ENCODE measurements at regions not wholly inside any gene's neighbourhood (a gene's known extent, or its start where the extent isn't known, plus 50 kb on each side); places are given as distances from the start of the nearest gene placed in this dataset.

- DNase-seq: no peak
- intact Hi-C loops (cut with DNase I): no loop called here
- ATAC-seq (ENCODE audit: poor library complexity): no peak
These were observed 175.6 kb downstream of the EN1 start for GRCh38 chr2:118671701-118672454.

- no peak for ATAC-seq (ENCODE audit: poor library complexity)
- no peak for DNase-seq
- intact Hi-C loops (cut with DNase I): no loop called here
These were observed 176.6 kb downstream of the EN1 start for GRCh38 chr2:118670838-118671237.

GRCh38 chr2:118670276-118670675 is 177.2 kb downstream of the EN1 start:
- intact Hi-C loops (cut with DNase I): no loop called here
- DNase-seq (no peak), ATAC-seq (ENCODE audit: poor library complexity) (no peak)

- intact Hi-C loops (cut with DNase I): no loop called here
- DNase-seq: no peak
- no peak for ATAC-seq (ENCODE audit: poor library complexity)
These were observed 177.8 kb downstream of the EN1 start for GRCh38 chr2:118669654-118670053.

GRCh38 chr2:118668431-118669424 is 178.7 kb downstream of the EN1 start:
- intact Hi-C loops (cut with DNase I): no loop called here
- DNase-seq (no peak), ATAC-seq (ENCODE audit: poor library complexity) (no peak)

GRCh38 chr2:118667964-118668363 is 179.5 kb downstream of the EN1 start:
- intact Hi-C loops (cut with DNase I): no loop called here
- ATAC-seq (ENCODE audit: poor library complexity): no peak
- no peak for DNase-seq

GRCh38 chr2:118667348-118667747 is 180.1 kb downstream of the EN1 start:
- intact Hi-C loops (cut with DNase I): no loop called here
- DNase-seq: no peak
- no peak for ATAC-seq (ENCODE audit: poor library complexity)

GRCh38 chr2:118665784-118666529 is 181.5 kb downstream of the EN1 start:
- DNase-seq (no peak), ATAC-seq (ENCODE audit: poor library complexity) (no peak)
- intact Hi-C loops (cut with DNase I): no loop called here

- intact Hi-C loops (cut with DNase I): no loop called here
- DNase-seq: no peak
- ATAC-seq (ENCODE audit: poor library complexity): no peak
These were observed 186.3 kb downstream of the EN1 start for GRCh38 chr2:118661179-118661578.

- intact Hi-C loops (cut with DNase I): no loop called here
- DNase-seq (no peak), ATAC-seq (ENCODE audit: poor library complexity) (no peak)
These were observed 188.8 kb downstream of the EN1 start for GRCh38 chr2:118658596-118659198.

- ATAC-seq (ENCODE audit: poor library complexity) (no peak), DNase-seq (no peak)
- intact Hi-C loops (cut with DNase I): no loop called here
These were observed 190.0 kb downstream of the EN1 start for GRCh38 chr2:118657466-118657865.

- ATAC-seq (ENCODE audit: poor library complexity) (no peak), DNase-seq (no peak)
- intact Hi-C loops (cut with DNase I): no loop called here
These were observed 192.5 kb downstream of the EN1 start for GRCh38 chr2:118654945-118655344.

- ATAC-seq (ENCODE audit: poor library complexity) (no peak), DNase-seq (no peak)
- intact Hi-C loops (cut with DNase I): no loop called here
These were observed 197.1 kb downstream of the EN1 start for GRCh38 chr2:118650327-118650726.

GRCh38 chr2:118645876-118646275 is 201.6 kb downstream of the EN1 start:
- DNase-seq (no peak), ATAC-seq (ENCODE audit: poor library complexity) (no peak)
- intact Hi-C loops (cut with DNase I): no loop called here

GRCh38 chr2:118644190-118644589 is 203.3 kb downstream of the EN1 start:
- intact Hi-C loops (cut with DNase I): no loop called here
- no peak for DNase-seq
- ATAC-seq (ENCODE audit: poor library complexity): no peak

- ATAC-seq (ENCODE audit: poor library complexity) (no peak), DNase-seq (no peak)
- intact Hi-C loops (cut with DNase I): no loop called here
These were observed 204.2 kb downstream of the EN1 start for GRCh38 chr2:118643294-118643693.

- DNase-seq (no peak), ATAC-seq (ENCODE audit: poor library complexity) (no peak)
- intact Hi-C loops (cut with DNase I): no loop called here
These were observed 204.9 kb downstream of the EN1 start for GRCh38 chr2:118642501-118642900.

- intact Hi-C loops (cut with DNase I): no loop called here
- DNase-seq: no peak
- ATAC-seq (ENCODE audit: poor library complexity): no peak
These were observed 205.7 kb downstream of the EN1 start for GRCh38 chr2:118641711-118642110.

- DNase-seq (no peak), ATAC-seq (ENCODE audit: poor library complexity) (no peak)
- intact Hi-C loops (cut with DNase I): no loop called here
These were observed 208.1 kb downstream of the EN1 start for GRCh38 chr2:118639371-118639770.

All from Right ventricle myocardium superior (tissue), 1 donor.